H9 (cell line): ENCODE measurements at regions not wholly inside any gene's neighbourhood (a gene's known extent, or its start where the extent isn't known, plus 50 kb on each side); places are given as distances from the start of the nearest gene placed in this dataset.

ENCODE experiments used
- DNase-seq: peaks from one replicate; pipeline ENCODE4 v3.0.0-alpha.2; 2017
- H2AFZ ChIP-seq: one replicate; pipeline ENCODE4 v1.6.1; 2013; ENCODE audit warnings: mild to moderate bottlenecking, low read length, control low read depth, moderate library complexity
- H2AK5ac ChIP-seq: 2 replicates; pipeline ENCODE4 v1.6.1; 2013; ENCODE audit warnings: low read length, control low read depth, mixed read lengths; ENCODE audit not compliant: insufficient read length
- H2BK120ac ChIP-seq: one replicate; pipeline ENCODE4 v1.6.1; 2013; ENCODE audit warnings: low read depth, mild to moderate bottlenecking, low read length, control low read depth, inconsistent platforms; ENCODE audit not compliant: poor library complexity, severe bottlenecking
- H2BK12ac ChIP-seq: 2 replicates; pipeline ENCODE4 v1.6.1; 2013; ENCODE audit warnings: low read length, control low read depth, mixed read lengths, low read depth; ENCODE audit not compliant: insufficient read length
- H2BK15ac ChIP-seq: 2 replicates; pipeline ENCODE4 v1.6.1; 2013; ENCODE audit warnings: low read depth, low read length, control low read depth
- H2BK20ac ChIP-seq: one replicate; pipeline ENCODE4 v1.6.1; 2013; ENCODE audit warnings: low read depth, mild to moderate bottlenecking, low read length, control low read depth, inconsistent platforms; ENCODE audit not compliant: poor library complexity, severe bottlenecking
- H2BK5ac ChIP-seq: 2 replicates; pipeline ENCODE4 v1.6.1; 2013; ENCODE audit warnings: low read length, control low read depth, mixed read lengths; ENCODE audit not compliant: insufficient read length
- H3K14ac ChIP-seq: 2 replicates; pipeline ENCODE4 v1.6.1; 2013; ENCODE audit warnings: low read length, control low read depth; ENCODE audit not compliant: insufficient read depth
- H3K18ac ChIP-seq: 2 replicates; pipeline ENCODE4 v1.6.1; 2013; ENCODE audit warnings: low read depth, mild to moderate bottlenecking, mixed read lengths, low read length, control low read depth; ENCODE audit not compliant: insufficient read length
- H3K23ac ChIP-seq: 2 replicates; pipeline ENCODE4 v1.6.1; 2013; ENCODE audit warnings: low read length, control low read depth, mixed read lengths, low read depth; ENCODE audit not compliant: insufficient read length
- H3K23me2 ChIP-seq: 2 replicates; pipeline ENCODE4 v1.6.1; 2013; ENCODE audit warnings: low read depth, mild to moderate bottlenecking, mixed read lengths, low read length, control low read depth; ENCODE audit not compliant: insufficient read length, poor library complexity, severe bottlenecking
- H3K27ac ChIP-seq: 2 replicates; pipeline ENCODE4 v1.5.1; 2013; ENCODE audit warnings: low read length, control low read depth, mixed read lengths, low read depth; ENCODE audit not compliant: insufficient read length
- H3K27me3 ChIP-seq: 2 replicates; pipeline ENCODE4 v1.6.1; 2013; ENCODE audit warnings: low read length, control low read depth, inconsistent platforms; ENCODE audit not compliant: insufficient read depth
- H3K4ac ChIP-seq: 2 replicates; pipeline ENCODE4 v1.6.1; 2013; ENCODE audit warnings: low read depth, mild to moderate bottlenecking, control low read depth, inconsistent platforms, low read length, moderate library complexity
- H3K4me1 ChIP-seq: 2 replicates; pipeline ENCODE4 v1.6.1; 2013; ENCODE audit warnings: low read length, control low read depth, inconsistent platforms; ENCODE audit not compliant: insufficient read depth
- H3K4me2 ChIP-seq: 2 replicates; pipeline ENCODE4 v1.6.1; 2013; ENCODE audit warnings: low read length, control low read depth, mixed read lengths; ENCODE audit not compliant: insufficient read length, insufficient read depth
- H3K56ac ChIP-seq: 2 replicates; pipeline ENCODE4 v1.6.1; 2013; ENCODE audit warnings: low read depth, mild to moderate bottlenecking, mixed read lengths, low read length, control low read depth; ENCODE audit not compliant: insufficient read length
- H3K79me1 ChIP-seq: 2 replicates; pipeline ENCODE4 v1.6.1; 2013; ENCODE audit warnings: low read depth, mild to moderate bottlenecking, moderate library complexity, low read length, control low read depth, inconsistent platforms; ENCODE audit not compliant: insufficient read depth, poor library complexity, severe bottlenecking
- H3K79me2 ChIP-seq: 2 replicates; pipeline ENCODE4 v1.6.1; 2013; ENCODE audit warnings: low read length, control low read depth, inconsistent platforms; ENCODE audit not compliant: insufficient read depth
- H3K9ac ChIP-seq: 2 replicates; pipeline ENCODE4 v1.6.1; 2013; ENCODE audit warnings: low read length, control low read depth, mixed read lengths; ENCODE audit not compliant: insufficient read length; ENCODE audit errors: extremely low read depth
- H3K9me3 ChIP-seq: one replicate; pipeline ENCODE4 v1.6.1; 2013; ENCODE audit warnings: low read depth, low read length, inconsistent platforms; ENCODE audit not compliant: control insufficient read depth
- H3T11ph ChIP-seq: one replicate; pipeline ENCODE4 v1.6.1; 2013; ENCODE audit warnings: mild to moderate bottlenecking, low read length, control low read depth, inconsistent platforms
- H4K20me1 ChIP-seq: one replicate; pipeline ENCODE4 v1.6.1; 2013; ENCODE audit not compliant: control insufficient read depth, insufficient read length, insufficient read depth
- H4K5ac ChIP-seq: 2 replicates; pipeline ENCODE4 v1.6.1; 2013; ENCODE audit warnings: low read depth, mild to moderate bottlenecking, mixed read lengths, low read length, control low read depth; ENCODE audit not compliant: insufficient read length
- H4K8ac ChIP-seq: replicated peaks from 2 replicates; pipeline ENCODE4 v1.6.1; 2013; ENCODE audit warnings: low read length, control low read depth, mixed read lengths, low read depth; ENCODE audit not compliant: insufficient read length
- H4K91ac ChIP-seq: 2 replicates; pipeline ENCODE4 v1.6.1; 2013; ENCODE audit warnings: low read depth, mild to moderate bottlenecking, moderate library complexity, mixed read lengths, low read length, control low read depth; ENCODE audit not compliant: insufficient read length
- H3K27ac Mint-ChIP-seq, 3 experiments: 2 replicates in 2 of 3; 3 replicates in 1 of 3; pipeline ENCODE4 v1.8.0; 2020 to 2021; ENCODE audit warnings: mixed read lengths in 3 of 3, mild to moderate bottlenecking in 1 of 3, moderate library complexity in 1 of 3
- H3K27me3 Mint-ChIP-seq: 2 replicates; pipeline ENCODE4 v1.8.0; 2021; ENCODE audit warnings: low read depth, mild to moderate bottlenecking, moderate library complexity, mixed read lengths
- H3K36me3 Mint-ChIP-seq, 3 experiments: 2 replicates in 2 of 3; 3 replicates in 1 of 3; pipeline ENCODE4 v1.8.0; 2020 to 2021; ENCODE audit warnings: low read depth in 3 of 3, mixed read lengths in 3 of 3; ENCODE audit not compliant: insufficient read depth in 1 of 3
- H3K4me1 Mint-ChIP-seq, 2 experiments: 2 replicates each; pipeline ENCODE4 v1.8.0; 2020; ENCODE audit warnings: mixed read lengths in 2 of 2
- H3K4me3 Mint-ChIP-seq, 2 experiments: 2 replicates in 1 of 2; 3 replicates in 1 of 2; pipeline ENCODE4 v1.8.0; 2020 to 2021; ENCODE audit warnings: mild to moderate bottlenecking in 2 of 2, mixed read lengths in 2 of 2, moderate library complexity in 1 of 2
- H3K9me3 Mint-ChIP-seq, 2 experiments: 2 replicates in 1 of 2; 3 replicates in 1 of 2; pipeline ENCODE4 v1.8.0; 2020; ENCODE audit warnings: mild to moderate bottlenecking in 2 of 2, mixed read lengths in 2 of 2, moderate library complexity in 1 of 2
- TF ChIP-seq, protein P1 (sequence below): fragments of 200-600 bp; sonication (generic); conservative IDR thresholded peaks from 3 replicates; pipeline ENCODE4 v1.8.0; 2021; ENCODE audit warnings: antibody characterized with exemption, mild to moderate bottlenecking

DNA sequence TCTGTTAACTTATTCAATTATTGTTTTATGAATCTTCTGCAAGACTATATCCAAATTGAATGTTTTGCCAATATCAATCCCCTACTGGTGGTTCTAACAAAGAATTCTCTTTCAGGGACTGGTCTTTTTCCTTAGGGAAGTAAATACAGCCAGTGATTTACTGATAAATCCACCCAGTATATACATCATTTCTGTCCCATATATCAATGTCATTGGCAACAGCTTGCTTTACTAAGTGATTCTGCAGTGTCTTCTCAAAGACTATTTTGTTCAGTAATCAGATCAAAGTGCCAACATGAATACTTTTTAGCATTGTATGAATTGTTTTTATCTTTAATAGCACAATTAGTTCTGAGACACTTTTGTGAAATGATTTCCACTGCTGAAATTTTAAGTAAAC, 114.0 kb upstream of the OBI1 start:
- H2BK5ac ChIP-seq = no peak overlapping the region
- no peak overlapping the region for H2AFZ ChIP-seq
- no peaks in the 10 kb centered on the region for H3K79me1 ChIP-seq
- no peaks in the 10 kb centered on the region; the same call in 1 of the 2 replicates for H3K27me3 ChIP-seq
- no peak overlapping the region for H3K4me2 ChIP-seq
- no peak overlapping the region for H2BK12ac ChIP-seq
- no peak for DNase-seq
- no peak overlapping the region for H4K5ac ChIP-seq
- TF ChIP-seq, protein P1, sequence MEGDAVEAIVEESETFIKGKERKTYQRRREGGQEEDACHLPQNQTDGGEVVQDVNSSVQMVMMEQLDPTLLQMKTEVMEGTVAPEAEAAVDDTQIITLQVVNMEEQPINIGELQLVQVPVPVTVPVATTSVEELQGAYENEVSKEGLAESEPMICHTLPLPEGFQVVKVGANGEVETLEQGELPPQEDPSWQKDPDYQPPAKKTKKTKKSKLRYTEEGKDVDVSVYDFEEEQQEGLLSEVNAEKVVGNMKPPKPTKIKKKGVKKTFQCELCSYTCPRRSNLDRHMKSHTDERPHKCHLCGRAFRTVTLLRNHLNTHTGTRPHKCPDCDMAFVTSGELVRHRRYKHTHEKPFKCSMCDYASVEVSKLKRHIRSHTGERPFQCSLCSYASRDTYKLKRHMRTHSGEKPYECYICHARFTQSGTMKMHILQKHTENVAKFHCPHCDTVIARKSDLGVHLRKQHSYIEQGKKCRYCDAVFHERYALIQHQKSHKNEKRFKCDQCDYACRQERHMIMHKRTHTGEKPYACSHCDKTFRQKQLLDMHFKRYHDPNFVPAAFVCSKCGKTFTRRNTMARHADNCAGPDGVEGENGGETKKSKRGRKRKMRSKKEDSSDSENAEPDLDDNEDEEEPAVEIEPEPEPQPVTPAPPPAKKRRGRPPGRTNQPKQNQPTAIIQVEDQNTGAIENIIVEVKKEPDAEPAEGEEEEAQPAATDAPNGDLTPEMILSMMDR = no peak
- H3K9me3 ChIP-seq = no peaks in the 10 kb centered on the region
- H3K4me1 ChIP-seq = no peaks in the 10 kb centered on the region; the same call in 1 of the 2 replicates
- no peak overlapping the region for H2AK5ac ChIP-seq
- no peaks in the 10 kb centered on the region for H3K79me2 ChIP-seq
- no peak overlapping the region for H3K4me3 Mint-ChIP-seq
- no peak overlapping the region for H4K8ac ChIP-seq
- no peaks in the 10 kb centered on the region for H3K9me3 Mint-ChIP-seq
- H3K27ac Mint-ChIP-seq = no peak overlapping the region
- H3K14ac ChIP-seq = no peak overlapping the region
- H2BK15ac ChIP-seq = no peak overlapping the region
- no peaks in the 10 kb centered on the region for H4K20me1 ChIP-seq
- H3K56ac ChIP-seq = no peak overlapping the region
- H3T11ph ChIP-seq = no peak overlapping the region
- H3K4me1 Mint-ChIP-seq = peaks cover 11 to 19% of the 10 kb centered on the region in 2 experiments
- H3K23me2 ChIP-seq = no peaks in the 10 kb centered on the region
- H3K18ac ChIP-seq = no peak overlapping the region
- no peak overlapping the region for H3K23ac ChIP-seq
- H3K27ac ChIP-seq = no peak overlapping the region
- H3K27me3 Mint-ChIP-seq = no peaks in the 10 kb centered on the region
- H3K36me3 Mint-ChIP-seq = no peaks in the 10 kb centered on the region
- no peak overlapping the region for H2BK20ac ChIP-seq
- H4K91ac ChIP-seq = no peak overlapping the region
- H3K9ac ChIP-seq = no peak overlapping the region
- H3K4ac ChIP-seq = no peak overlapping the region
- no peak overlapping the region for H2BK120ac ChIP-seq
